HepG2 (cell line): ENCODE measurements at regions not wholly inside any gene's neighbourhood (a gene's known extent, or its start where the extent isn't known, plus 50 kb on each side); places are given as distances from the start of the nearest gene placed in this dataset.

Experiments used
- ATAC-seq: fragments of 200-7000 bp; cut with Tn5 transposase; 3 replicates; pipeline ENCODE4 v1.9.1; 2020; ENCODE audit warnings: mild to moderate bottlenecking, moderate library complexity
- BruUV-seq: library from RNA; stranded (reverse); fragments of 400-500 nt; replicated peaks from 2 replicates; lab custom pipeline; 2021; lab: Mats Ljungman, UMichigan
- CTCF ChIA-PET: fragments of 300-600 bp; formaldehyde crosslinking; extraction: SDS; loops from one replicate; lab custom pipeline; 2021; ENCODE audit warnings: low total read pairs, inconsistent platforms, low intra/inter-chr PET ratio; lab: Yijun Ruan, JAX
- POLR2A ChIA-PET: fragments of 350-600 bp; sonication (Branson Sonifier 250); formaldehyde crosslinking; loops from one replicate; lab custom pipeline; 2020; ENCODE audit warnings: antibody characterized with exemption, inconsistent platforms; lab: Yijun Ruan, JAX
- DNase-seq: peaks from one replicate; pipeline ENCODE4 v3.0.0-alpha.2; 2015; ENCODE audit warnings: low spot score
- FAIRE-seq: peaks from 3 replicates; lab custom pipeline; 2011; peaks lifted over from hg19 to GRCh38; lab: Jason Lieb, UNC
- H2AFZ ChIP-seq: one replicate; pipeline ENCODE4 v1.6.1; 2011; ENCODE audit warnings: low read length, inconsistent platforms
- H3K27ac ChIP-seq: fragments of 300-600 bp; 3 replicates; pipeline ENCODE4 v1.8.0; 2011; ENCODE audit warnings: mixed run types, mild to moderate bottlenecking, mixed read lengths, low read length, inconsistent platforms; ENCODE audit not compliant: insufficient read depth; ENCODE audit errors: extremely low read length
- H3K27me3 ChIP-seq, 2 experiments: fragments of 200-600 bp in 1 of 2; 2 replicates in 1 of 2; 3 replicates in 1 of 2; pipeline versions ENCODE4 v1.6.0 to v1.8.0; 2011; ENCODE audit warnings: low read length in 2 of 2, mild to moderate bottlenecking in 2 of 2, moderate library complexity in 2 of 2, inconsistent platforms in 1 of 2; ENCODE audit not compliant: insufficient read depth in 2 of 2, control insufficient read depth in 1 of 2
- H3K36me3 ChIP-seq, 2 experiments: fragments of 200-600 bp in 1 of 2; replicated peaks in 1 of 2; 2 replicates in 1 of 2; 3 replicates in 1 of 2; pipeline versions ENCODE4 v1.5.1 to v1.8.0; 2011; ENCODE audit warnings: low read length in 2 of 2, inconsistent platforms in 1 of 2; ENCODE audit not compliant: insufficient read depth in 2 of 2, control insufficient read depth in 1 of 2
- H3K4me1 ChIP-seq: 2 replicates; pipeline ENCODE4 v1.5.1; 2012; ENCODE audit warnings: low read length, inconsistent platforms; ENCODE audit not compliant: insufficient read depth
- H3K4me2 ChIP-seq: 2 replicates; pipeline ENCODE4 v1.6.0; 2011; ENCODE audit warnings: low read depth, low read length, inconsistent platforms
- H3K4me3 ChIP-seq, 3 experiments: fragments of 200-600 bp in 1 of 3; sonication (generic), shearing (Covaris generic) in 1 of 3; replicated peaks in 1 of 3; 2 replicates each; pipeline ENCODE4 v1.5.1; 2011 to 2016; ENCODE audit warnings: low read length in 3 of 3, inconsistent platforms in 2 of 3, low read depth in 2 of 3, mild to moderate bottlenecking in 2 of 3, control low read depth in 1 of 3, mixed read lengths in 1 of 3; ENCODE audit not compliant: insufficient read depth in 1 of 3
- H3K79me2 ChIP-seq: one replicate; pipeline ENCODE4 v1.6.1; 2011; ENCODE audit warnings: low read length, inconsistent platforms; ENCODE audit not compliant: insufficient read depth
- H3K9ac ChIP-seq: 2 replicates; pipeline ENCODE4 v1.6.0; 2011; ENCODE audit warnings: mild to moderate bottlenecking, low read depth, low read length, inconsistent platforms; ENCODE audit not compliant: insufficient read depth
- H3K9me3 ChIP-seq: 2 replicates; pipeline ENCODE4 v1.5.1; 2012; ENCODE audit warnings: mild to moderate bottlenecking, low read length
- H4K20me1 ChIP-seq: 2 replicates; pipeline ENCODE4 v1.6.0; 2011; ENCODE audit warnings: inconsistent platforms, mild to moderate bottlenecking, low read length, moderate library complexity; ENCODE audit not compliant: insufficient read depth
- CEBPG ChIP-seq: IDR thresholded peaks from 2 replicates; pipeline ENCODE4 v1.6.1; 2016
- GLMP ChIP-seq: sonication (generic); formaldehyde crosslinking; IDR thresholded peaks from 2 replicates; pipeline ENCODE4 v1.9.0; 2021; ENCODE audit warnings: missing genetic modification reagents, mild to moderate bottlenecking, borderline replicate concordance
- HNF4G ChIP-seq, 2 experiments: sonication (generic) in 1 of 2; formaldehyde crosslinking in 1 of 2; IDR thresholded peaks; 2 replicates each; pipeline versions ENCODE4 v1.4.0 to v1.6.1; 2011 to 2020; ENCODE audit warnings: borderline replicate concordance in 2 of 2, low read depth in 2 of 2, mild to moderate bottlenecking in 2 of 2, low read length in 1 of 2, missing genetic modification reagents in 1 of 2, moderate library complexity in 1 of 2
- IRF9 ChIP-seq: sonication (generic); formaldehyde crosslinking; IDR thresholded peaks from 2 replicates; pipeline ENCODE4 v1.8.0; 2022; ENCODE audit warnings: missing genetic modification reagents, mild to moderate bottlenecking, borderline replicate concordance
- ISX ChIP-seq: sonication (generic); formaldehyde crosslinking; conservative IDR thresholded peaks from 2 replicates; pipeline ENCODE4 v1.5.0; 2020; ENCODE audit warnings: missing genetic modification reagents
- NR2F6 ChIP-seq, 2 experiments: IDR thresholded peaks; 2 replicates each; pipeline ENCODE4 v1.6.1; 2016; ENCODE audit warnings: antibody characterized with exemption in 1 of 2, mild to moderate bottlenecking in 1 of 2
- PAF1 ChIP-seq: IDR thresholded peaks from 2 replicates; pipeline ENCODE4 v1.6.1; 2016; ENCODE audit warnings: missing genetic modification reagents, missing compliant biosample characterization
- REST ChIP-seq, 2 experiments: IDR thresholded peaks; 2 replicates each; pipeline ENCODE4 v1.6.1; 2011 to 2012; ENCODE audit warnings: low read length in 2 of 2, borderline replicate concordance in 1 of 2, low read depth in 1 of 2, mild to moderate bottlenecking in 1 of 2, moderate library complexity in 1 of 2
- SRSF1 ChIP-seq: fragments of 200-400 bp; formaldehyde crosslinking; optimal IDR thresholded peaks from 2 replicates; pipeline ENCODE3; 2017; ENCODE audit warnings: mild to moderate bottlenecking, low read depth, low read length, moderate library complexity
- TMF1 ChIP-seq: sonication (generic); formaldehyde crosslinking; IDR thresholded peaks from 2 replicates; pipeline ENCODE4 v1.8.1; 2022; ENCODE audit warnings: low read depth, missing genetic modification reagents
- U2AF1 ChIP-seq: fragments of 200-400 bp; formaldehyde crosslinking; optimal IDR thresholded peaks from 2 replicates; pipeline ENCODE3; 2017; ENCODE audit warnings: mild to moderate bottlenecking, low read depth, low read length
- ZNF382 ChIP-seq: sonication (generic); formaldehyde crosslinking; IDR thresholded peaks from 2 replicates; pipeline ENCODE4 v1.5.0; 2020; ENCODE audit warnings: missing genetic modification reagents, mild to moderate bottlenecking, borderline replicate concordance
- ZNF430 ChIP-seq: sonication (generic); formaldehyde crosslinking; IDR thresholded peaks from 2 replicates; pipeline ENCODE4 v1.9.0; 2021; ENCODE audit warnings: mild to moderate bottlenecking, missing genetic modification reagents
- ZNF781 ChIP-seq: sonication (generic); formaldehyde crosslinking; IDR thresholded peaks from 2 replicates; pipeline ENCODE4 v1.5.1; 2020; ENCODE audit warnings: borderline replicate concordance, mild to moderate bottlenecking, missing genetic modification reagents; ENCODE audit errors: not compliant biosample characterization
- WGBS: methylation state at CpG from one replicate; pipeline ENCODE4 v1.1.6; 2017; ENCODE audit warnings: low lambda C conversion rate; 5-methylcytosine and 5-hydroxymethylcytosine counted together
- in situ Hi-C: cut with HindIII; loops from 2 replicates; pipeline ENCODE4 v1.10.0; 2017; ENCODE audit warnings: low pct_unique_long_range_greater_than_20kb; ENCODE audit not compliant: extremely low pct_ligation_motif_present
- intact Hi-C: fragments of 100-400 bp; cut with micrococcal nuclease; formaldehyde crosslinking; loops from one replicate; pipeline ENCODE4 v1.10.0; 2022; ENCODE audit not compliant: unreplicated experiment
- TF ChIP-seq, protein P1 (sequence below): sonication (generic); formaldehyde crosslinking; conservative IDR thresholded peaks from 2 replicates; pipeline ENCODE4 v1.8.0; 2022; ENCODE audit warnings: mild to moderate bottlenecking, moderate library complexity, missing genetic modification reagents
- TF ChIP-seq, protein P2 (sequence below): sonication (generic); formaldehyde crosslinking; IDR thresholded peaks from 2 replicates; pipeline ENCODE4 v1.5.0; 2020; ENCODE audit warnings: missing genetic modification reagents

DNA sequence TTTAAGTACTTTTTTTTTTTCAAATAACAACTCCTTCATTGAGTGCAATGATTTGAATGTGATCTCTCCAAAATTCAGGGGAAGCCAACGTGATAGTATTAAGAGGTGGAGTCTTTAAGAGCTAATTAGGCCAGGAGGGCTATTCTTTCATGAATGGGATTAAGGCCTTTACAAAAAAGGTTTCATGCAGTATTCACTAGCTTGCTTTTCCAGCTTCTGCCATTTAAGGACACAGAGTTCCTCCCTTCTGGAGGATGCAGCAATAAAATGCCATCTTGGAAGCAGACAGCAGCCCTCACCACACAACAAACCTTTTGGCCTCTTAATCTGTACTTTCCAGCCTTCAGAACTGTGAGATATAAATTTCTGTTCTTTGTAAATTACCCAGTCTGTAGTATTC is 586.8 kb upstream of the LMO3 start:
- H3K4me2 ChIP-seq, result no peak overlapping the region
- H3K36me3 ChIP-seq, result no peaks in the 10 kb centered on the region
- H3K4me3 ChIP-seq, result no peak overlapping the region
- no TSS peak for BruUV-seq
- no peak overlapping the region for H2AFZ ChIP-seq
- peaks cover 14% of the 10 kb centered on the region; the same call in 1 of the 2 replicates for H3K9me3 ChIP-seq
- ChIA-PET POLR2A (no interaction called here), CTCF (no interaction called here)
- H3K9ac ChIP-seq, result no peak overlapping the region
- intact Hi-C loops (no loop called here), in situ Hi-C loops (no loop called here)
- H3K79me2 ChIP-seq, result no peaks in the 10 kb centered on the region
- ATAC-seq, result no peak
- H3K27ac ChIP-seq, result no peak overlapping the region
- 3% methylated on average over 1 of the region's 1 CpG for WGBS
- no peak for DNase-seq
- H3K27me3 ChIP-seq, result no peaks in the 10 kb centered on the region
- no peaks in the 10 kb centered on the region for H3K4me1 ChIP-seq
- no peak for FAIRE-seq
- H4K20me1 ChIP-seq, result no peaks in the 10 kb centered on the region
- TF ChIP-seq U2AF1 (no peak), ZNF382 (CRISPR knock-in tag) (no peak), NR2F6 (IDR thresholded peaks at IDR 0.05) (no peak), NR2F6 (CRISPR knock-in tag; IDR thresholded peaks at IDR 0.05) (no peak), ZNF781 (no peak), IRF9 (CRISPR knock-in tag) (no peak), REST (IDR thresholded peaks at IDR 0.05; ENCODE audit: borderline replicate concordance in 1 of 2, low read depth in 1 of 2, low read length in 2 of 2) (no peak), GLMP (CRISPR knock-in tag) (no peak), TMF1 (CRISPR knock-in tag) (no peak), ISX (CRISPR knock-in tag) (no peak), ZNF430 (CRISPR knock-in tag) (no peak), CEBPG (CRISPR knock-in tag) (no peak), HNF4G (IDR thresholded peaks at IDR 0.05; ENCODE audit: borderline replicate concordance, low read depth, low read length) (no peak), HNF4G (CRISPR knock-in tag; IDR thresholded peaks at IDR 0.05; ENCODE audit: borderline replicate concordance, low read depth) (no peak), SRSF1 (no peak), PAF1 (CRISPR knock-in tag) (no peak)
- TF ChIP-seq, protein P1, sequence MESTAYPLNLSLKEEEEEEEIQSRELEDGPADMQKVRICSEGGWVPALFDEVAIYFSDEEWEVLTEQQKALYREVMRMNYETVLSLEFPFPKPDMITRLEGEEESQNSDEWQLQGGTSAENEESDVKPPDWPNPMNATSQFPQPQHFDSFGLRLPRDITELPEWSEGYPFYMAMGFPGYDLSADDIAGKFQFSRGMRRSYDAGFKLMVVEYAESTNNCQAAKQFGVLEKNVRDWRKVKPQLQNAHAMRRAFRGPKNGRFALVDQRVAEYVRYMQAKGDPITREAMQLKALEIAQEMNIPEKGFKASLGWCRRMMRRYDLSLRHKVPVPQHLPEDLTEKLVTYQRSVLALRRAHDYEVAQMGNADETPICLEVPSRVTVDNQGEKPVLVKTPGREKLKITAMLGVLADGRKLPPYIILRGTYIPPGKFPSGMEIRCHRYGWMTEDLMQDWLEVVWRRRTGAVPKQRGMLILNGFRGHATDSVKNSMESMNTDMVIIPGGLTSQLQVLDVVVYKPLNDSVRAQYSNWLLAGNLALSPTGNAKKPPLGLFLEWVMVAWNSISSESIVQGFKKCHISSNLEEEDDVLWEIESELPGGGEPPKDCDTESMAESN, result no peak
- TF ChIP-seq, protein P2, sequence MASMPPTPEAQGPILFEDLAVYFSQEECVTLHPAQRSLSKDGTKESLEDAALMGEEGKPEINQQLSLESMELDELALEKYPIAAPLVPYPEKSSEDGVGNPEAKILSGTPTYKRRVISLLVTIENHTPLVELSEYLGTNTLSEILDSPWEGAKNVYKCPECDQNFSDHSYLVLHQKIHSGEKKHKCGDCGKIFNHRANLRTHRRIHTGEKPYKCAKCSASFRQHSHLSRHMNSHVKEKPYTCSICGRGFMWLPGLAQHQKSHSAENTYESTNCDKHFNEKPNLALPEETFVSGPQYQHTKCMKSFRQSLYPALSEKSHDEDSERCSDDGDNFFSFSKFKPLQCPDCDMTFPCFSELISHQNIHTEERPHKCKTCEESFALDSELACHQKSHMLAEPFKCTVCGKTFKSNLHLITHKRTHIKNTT (CRISPR knock-in tag), result no peak
